Neural cell (in vitro differentiated cells): ENCODE measurements at regions not wholly inside any gene's neighbourhood (a gene's known extent, or its start where the extent isn't known, plus 50 kb on each side); places are given as distances from the start of the nearest gene placed in this dataset.

Experiments
- H2AFZ ChIP-seq: fragments of 200-600, 300-800 bp; sonication (generic), shearing (Covaris generic); 2 replicates; pipeline ENCODE4 v1.6.0; 2014; ENCODE audit warnings: low read depth, mild to moderate bottlenecking, antibody characterized with exemption, low read length, moderate library complexity
- H3F3A ChIP-seq: fragments of 200-600 bp; shearing (Covaris generic); 2 replicates; pipeline ENCODE4 v1.6.1; 2016; ENCODE audit warnings: mild to moderate bottlenecking, moderate library complexity, mixed read lengths, antibody characterized with exemption, low read length; ENCODE audit not compliant: insufficient read depth, poor library complexity, severe bottlenecking
- H3K27ac ChIP-seq: fragments of 200-600, 300-800 bp; sonication (generic), shearing (Covaris generic); 2 replicates; pipeline ENCODE4 v1.5.1; 2014; ENCODE audit warnings: mild to moderate bottlenecking, low read length, moderate library complexity
- H3K27me3 ChIP-seq: fragments of 300-800, 200-600 bp; sonication (generic), shearing (Covaris generic); 2 replicates; pipeline ENCODE4 v1.6.0; 2014; ENCODE audit warnings: mild to moderate bottlenecking, low read depth, low read length, moderate library complexity; ENCODE audit not compliant: insufficient read depth
- H3K36me3 ChIP-seq: fragments of 300-800, 200-600 bp; sonication (generic), shearing (Covaris generic); 2 replicates; pipeline ENCODE4 v1.5.1; 2014; ENCODE audit warnings: mild to moderate bottlenecking, antibody characterized with exemption, low read length, moderate library complexity; ENCODE audit not compliant: insufficient read depth
- H3K4me2 ChIP-seq: fragments of 300-800, 200-600 bp; sonication (generic), shearing (Covaris generic); 2 replicates; pipeline ENCODE4 v1.6.0; 2014; ENCODE audit warnings: mild to moderate bottlenecking, low read length
- H3K4me3 ChIP-seq: fragments of 300-800, 200-600 bp; sonication (generic), shearing (Covaris generic); 2 replicates; pipeline ENCODE4 v1.5.1; 2014; ENCODE audit warnings: mild to moderate bottlenecking, low read length, moderate library complexity
- H3K79me2 ChIP-seq: fragments of 200-600 bp; shearing (Covaris generic); replicated peaks from 2 replicates; pipeline ENCODE4 v1.6.0; 2014; ENCODE audit warnings: mild to moderate bottlenecking, low read length, moderate library complexity; ENCODE audit not compliant: insufficient read depth
- H3K9ac ChIP-seq: fragments of 300-800, 200-600 bp; sonication (generic), shearing (Covaris generic); 2 replicates; pipeline ENCODE4 v1.6.1; 2016; ENCODE audit warnings: mild to moderate bottlenecking, low read length, mixed read lengths
- H3K9me2 ChIP-seq: fragments of 200-600 bp; shearing (Covaris generic); 2 replicates; pipeline ENCODE4 v1.6.1; 2016; ENCODE audit warnings: mild to moderate bottlenecking, low read length, mixed read lengths; ENCODE audit not compliant: insufficient read depth
- H3K9me3 ChIP-seq: fragments of 200-600, 300-800 bp; sonication (generic), shearing (Covaris generic); 2 replicates; pipeline ENCODE4 v1.6.1; 2016; ENCODE audit warnings: mild to moderate bottlenecking, mixed run types, low read length, moderate library complexity, mixed read lengths
- H4K20me1 ChIP-seq: fragments of 200-600 bp; shearing (Covaris generic); 2 replicates; pipeline ENCODE4 v1.6.1; 2016; ENCODE audit warnings: mild to moderate bottlenecking, mixed run types; ENCODE audit not compliant: insufficient read depth
- CTCF ChIP-seq: fragments of 450-650 bp; IDR thresholded peaks from 2 replicates; pipeline ENCODE4 v1.5.1; 2014; ENCODE audit warnings: antibody characterized with exemption, mild to moderate bottlenecking, moderate library complexity; ENCODE audit not compliant: poor library complexity, severe bottlenecking
- EP300 ChIP-seq: fragments of 450-650 bp; conservative IDR thresholded peaks from 2 replicates; pipeline ENCODE4 v1.6.1; 2014; ENCODE audit warnings: antibody characterized with exemption, mild to moderate bottlenecking, moderate library complexity; ENCODE audit not compliant: poor library complexity, severe bottlenecking
- EZH2 ChIP-seq: fragments of 200-600, 300-800 bp; shearing (Covaris generic), sonication (generic); IDR thresholded peaks from 2 replicates; pipeline ENCODE4 v1.6.1; 2014; ENCODE audit warnings: antibody characterized with exemption, low read length, borderline replicate concordance, mild to moderate bottlenecking; ENCODE audit not compliant: insufficient read depth, poor library complexity, severe bottlenecking
- MXI1 ChIP-seq: fragments of 450-650 bp; conservative IDR thresholded peaks from 2 replicates; pipeline ENCODE4 v1.6.1; 2014; ENCODE audit warnings: antibody characterized with exemption, mild to moderate bottlenecking; ENCODE audit not compliant: poor library complexity, severe bottlenecking
- POLR2AphosphoS5 ChIP-seq: IDR thresholded peaks from 2 replicates; pipeline ENCODE4 v1.6.1; 2012
- RAD21 ChIP-seq: fragments of 450-650 bp; conservative IDR thresholded peaks from 2 replicates; pipeline ENCODE4 v1.6.1; 2014; ENCODE audit warnings: antibody characterized with exemption, mild to moderate bottlenecking, moderate library complexity
- SMC3 ChIP-seq: fragments of 450-650 bp; conservative IDR thresholded peaks from 2 replicates; pipeline ENCODE4 v1.6.1; 2014; ENCODE audit warnings: antibody characterized with exemption, mild to moderate bottlenecking, moderate library complexity; ENCODE audit not compliant: poor library complexity
- TAF1 ChIP-seq: IDR thresholded peaks from 2 replicates; pipeline ENCODE4 v1.6.1; 2012; ENCODE audit warnings: low read depth
- TF ChIP-seq, protein P1 (sequence below): IDR thresholded peaks from 2 replicates; pipeline ENCODE4 v1.6.1; 2012; ENCODE audit warnings: borderline replicate concordance

GRCh38 chr3:76754247-76754646 lies 285.7 kb upstream of the ROBO2 start (continued):
- no peak for TF ChIP-seq CTCF

DNA sequence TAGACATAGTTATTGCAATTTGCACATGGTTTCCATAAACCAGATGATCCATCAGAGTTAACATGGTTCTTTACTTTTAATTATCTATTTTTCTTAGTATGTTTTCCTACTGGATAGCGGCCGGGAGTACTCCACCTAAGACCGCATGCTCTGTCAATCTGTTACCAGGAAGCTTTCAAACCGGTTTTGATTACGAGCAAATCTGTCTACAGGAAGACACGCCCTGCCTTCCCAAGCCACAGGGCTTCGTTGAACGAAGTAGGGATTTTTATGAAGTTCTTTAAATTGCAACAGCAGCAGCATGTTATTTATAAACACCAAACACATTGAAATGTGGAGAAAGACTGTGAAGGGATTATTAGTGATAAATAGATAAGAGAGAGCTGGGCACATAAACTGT lies 283.3 kb upstream of the ROBO2 start:
- Histone ChIP-seq H4K20me1 (no peaks in the 10 kb centered on the region), H3K4me2 (no peak overlapping the region), H3F3A (no peaks in the 10 kb centered on the region), H3K27me3 (no peaks in the 10 kb centered on the region), H3K4me3 (no peak overlapping the region), H3K9me3 (no peaks in the 10 kb centered on the region), H3K9me2 (no peaks in the 10 kb centered on the region), H2AFZ (no peak overlapping the region), H3K9ac (no peak overlapping the region), H3K79me2 (no peaks in the 10 kb centered on the region), H3K36me3 (no peaks in the 10 kb centered on the region), H3K27ac (no peak overlapping the region)
- TF ChIP-seq RAD21 (no peak), TAF1 (no peak), EZH2 (no peak), SMC3 (no peak), EP300 (no peak), POLR2AphosphoS5 (no peak), MXI1 (no peak), CTCF (no peak)
- TF ChIP-seq, protein P1, sequence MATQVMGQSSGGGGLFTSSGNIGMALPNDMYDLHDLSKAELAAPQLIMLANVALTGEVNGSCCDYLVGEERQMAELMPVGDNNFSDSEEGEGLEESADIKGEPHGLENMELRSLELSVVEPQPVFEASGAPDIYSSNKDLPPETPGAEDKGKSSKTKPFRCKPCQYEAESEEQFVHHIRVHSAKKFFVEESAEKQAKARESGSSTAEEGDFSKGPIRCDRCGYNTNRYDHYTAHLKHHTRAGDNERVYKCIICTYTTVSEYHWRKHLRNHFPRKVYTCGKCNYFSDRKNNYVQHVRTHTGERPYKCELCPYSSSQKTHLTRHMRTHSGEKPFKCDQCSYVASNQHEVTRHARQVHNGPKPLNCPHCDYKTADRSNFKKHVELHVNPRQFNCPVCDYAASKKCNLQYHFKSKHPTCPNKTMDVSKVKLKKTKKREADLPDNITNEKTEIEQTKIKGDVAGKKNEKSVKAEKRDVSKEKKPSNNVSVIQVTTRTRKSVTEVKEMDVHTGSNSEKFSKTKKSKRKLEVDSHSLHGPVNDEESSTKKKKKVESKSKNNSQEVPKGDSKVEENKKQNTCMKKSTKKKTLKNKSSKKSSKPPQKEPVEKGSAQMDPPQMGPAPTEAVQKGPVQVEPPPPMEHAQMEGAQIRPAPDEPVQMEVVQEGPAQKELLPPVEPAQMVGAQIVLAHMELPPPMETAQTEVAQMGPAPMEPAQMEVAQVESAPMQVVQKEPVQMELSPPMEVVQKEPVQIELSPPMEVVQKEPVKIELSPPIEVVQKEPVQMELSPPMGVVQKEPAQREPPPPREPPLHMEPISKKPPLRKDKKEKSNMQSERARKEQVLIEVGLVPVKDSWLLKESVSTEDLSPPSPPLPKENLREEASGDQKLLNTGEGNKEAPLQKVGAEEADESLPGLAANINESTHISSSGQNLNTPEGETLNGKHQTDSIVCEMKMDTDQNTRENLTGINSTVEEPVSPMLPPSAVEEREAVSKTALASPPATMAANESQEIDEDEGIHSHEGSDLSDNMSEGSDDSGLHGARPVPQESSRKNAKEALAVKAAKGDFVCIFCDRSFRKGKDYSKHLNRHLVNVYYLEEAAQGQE, result no peak

DNA sequence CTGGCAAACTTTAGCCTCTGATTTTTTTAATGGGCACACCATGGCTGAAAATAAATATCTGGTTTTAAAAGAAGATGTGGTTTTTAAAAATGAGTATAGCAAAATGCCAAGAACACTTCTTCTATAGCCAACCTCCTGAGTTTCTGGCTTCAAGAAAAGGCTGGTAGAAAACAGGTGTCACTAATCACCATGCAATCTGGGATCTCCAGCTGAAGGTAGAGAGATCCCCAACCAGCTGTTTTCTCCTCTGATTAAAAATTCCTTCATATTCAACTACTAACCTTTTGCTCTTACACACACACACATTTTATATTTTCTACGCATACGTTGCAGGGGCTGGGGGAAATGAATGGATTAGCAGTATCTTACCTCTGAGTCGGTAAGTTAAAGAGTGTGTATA lies 279.6 kb upstream of the ROBO2 start:
- Histone ChIP-seq H3K4me3 (no peak overlapping the region), H3K36me3 (no peaks in the 10 kb centered on the region), H3K4me2 (no peak overlapping the region), H3K27me3 (no peaks in the 10 kb centered on the region), H3K79me2 (no peaks in the 10 kb centered on the region), H4K20me1 (no peaks in the 10 kb centered on the region), H2AFZ (no peak overlapping the region), H3F3A (no peaks in the 10 kb centered on the region), H3K9me3 (no peaks in the 10 kb centered on the region), H3K27ac (no peak overlapping the region), H3K9ac (no peak overlapping the region), H3K9me2 (no peaks in the 10 kb centered on the region)
- TF ChIP-seq, protein P1, result no peak
- TF ChIP-seq POLR2AphosphoS5 (no peak), CTCF (no peak), SMC3 (no peak), EZH2 (no peak)
